Nephron (organoid): ENCODE measurements at regions not wholly inside any gene's neighbourhood (a gene's known extent, or its start where the extent isn't known, plus 50 kb on each side); places are given as distances from the start of the nearest gene placed in this dataset.

ENCODE experiments used
- H3K27ac Mint-ChIP-seq, 3 experiments: 2 replicates each; pipeline ENCODE4 v1.8.0; 2020; ENCODE audit warnings: mixed read lengths in 3 of 3, mild to moderate bottlenecking in 2 of 3, moderate library complexity in 1 of 3
- H3K27me3 Mint-ChIP-seq: 2 replicates; pipeline ENCODE4 v1.8.0; 2021; ENCODE audit warnings: low read depth, mild to moderate bottlenecking, moderate library complexity, mixed read lengths
- H3K36me3 Mint-ChIP-seq: 2 replicates; pipeline ENCODE4 v1.8.0; 2020; ENCODE audit warnings: low read depth, mixed read lengths
- H3K4me1 Mint-ChIP-seq: 2 replicates; pipeline ENCODE4 v1.8.0; 2020; ENCODE audit warnings: mixed read lengths
- H3K4me3 Mint-ChIP-seq, 3 experiments: 2 replicates each; pipeline ENCODE4 v1.8.0; 2020; ENCODE audit warnings: mild to moderate bottlenecking in 3 of 3, mixed read lengths in 3 of 3, moderate library complexity in 2 of 3
- H3K9me3 Mint-ChIP-seq: 2 replicates; pipeline ENCODE4 v1.8.0; 2020; ENCODE audit warnings: mixed read lengths
- CTCF ChIP-seq, 3 experiments: fragments of 200-600 bp; sonication (generic); IDR thresholded peaks; one replicate each; pipeline ENCODE4 v1.5.0; 2021; ENCODE audit warnings: antibody characterized with exemption in 3 of 3; ENCODE audit not compliant: unreplicated experiment in 3 of 3

GRCh38 chr4:117447925-117448324, 362.5 kb upstream of the TRAM1L1 start:
- no peak for TF ChIP-seq CTCF (IDR thresholded peaks at IDR 0.05; ENCODE audit: unreplicated experiment in 3 of 3)
- no peaks in the 10 kb centered on the region for H3K36me3 Mint-ChIP-seq
- H3K4me3 Mint-ChIP-seq = no peak overlapping the region
- H3K4me1 Mint-ChIP-seq = no peaks in the 10 kb centered on the region
- no peak overlapping the region for H3K27ac Mint-ChIP-seq
- no peaks in the 10 kb centered on the region for H3K27me3 Mint-ChIP-seq
- peaks cover 41% of the 10 kb centered on the region for H3K9me3 Mint-ChIP-seq

DNA sequence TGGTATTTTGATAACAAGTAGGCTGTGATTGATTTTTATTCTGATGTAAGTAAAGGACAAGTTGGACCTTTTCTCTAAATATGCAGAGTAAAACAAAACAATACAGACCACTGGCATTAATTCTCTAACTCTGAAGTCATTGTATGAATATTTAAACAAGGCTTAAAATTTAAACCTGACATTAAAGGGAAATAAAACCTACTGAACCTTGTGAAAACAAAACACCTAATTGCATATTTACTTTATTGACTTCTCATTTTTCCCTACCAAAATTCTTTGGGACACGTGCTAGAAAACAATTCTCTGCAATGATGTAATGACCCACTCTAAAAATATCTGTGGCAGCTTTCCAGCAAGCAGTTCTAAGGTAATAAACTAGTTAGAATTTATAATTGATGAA, 369.7 kb upstream of the TRAM1L1 start:
- no peak for TF ChIP-seq CTCF (IDR thresholded peaks at IDR 0.05; ENCODE audit: unreplicated experiment in 3 of 3)
- Mint-ChIP-seq H3K27me3 (no peaks in the 10 kb centered on the region), H3K9me3 (peaks cover 18% of the 10 kb centered on the region), H3K4me3 (no peak overlapping the region), H3K27ac (no peak overlapping the region), H3K4me1 (no peaks in the 10 kb centered on the region), H3K36me3 (no peaks in the 10 kb centered on the region)

DNA sequence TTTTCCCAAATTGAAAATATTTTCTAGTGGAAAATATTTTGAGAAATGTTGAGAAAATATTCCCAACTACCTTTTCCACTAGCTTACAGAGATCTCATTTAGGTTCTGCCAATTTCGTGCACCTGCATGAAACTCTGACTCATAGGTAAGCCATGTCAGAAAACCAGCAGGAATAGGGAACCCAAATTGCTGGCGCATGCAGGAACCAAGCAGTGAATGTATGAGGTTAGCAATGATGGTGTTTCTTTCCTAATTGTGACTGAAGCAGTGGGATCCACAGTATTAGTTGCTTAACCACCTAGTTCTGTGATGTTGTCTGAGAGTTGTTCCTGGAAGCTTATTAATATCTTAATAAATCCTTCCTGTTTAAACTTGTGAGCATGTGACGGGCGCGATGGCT, 381.0 kb upstream of the TRAM1L1 start:
- Mint-ChIP-seq H3K4me1 (no peaks in the 10 kb centered on the region), H3K4me3 (no peak overlapping the region), H3K9me3 (no peaks in the 10 kb centered on the region), H3K27ac (no peak overlapping the region), H3K27me3 (no peaks in the 10 kb centered on the region), H3K36me3 (no peaks in the 10 kb centered on the region)
- TF ChIP-seq CTCF (IDR thresholded peaks at IDR 0.05; ENCODE audit: unreplicated experiment in 3 of 3) = no peak

DNA sequence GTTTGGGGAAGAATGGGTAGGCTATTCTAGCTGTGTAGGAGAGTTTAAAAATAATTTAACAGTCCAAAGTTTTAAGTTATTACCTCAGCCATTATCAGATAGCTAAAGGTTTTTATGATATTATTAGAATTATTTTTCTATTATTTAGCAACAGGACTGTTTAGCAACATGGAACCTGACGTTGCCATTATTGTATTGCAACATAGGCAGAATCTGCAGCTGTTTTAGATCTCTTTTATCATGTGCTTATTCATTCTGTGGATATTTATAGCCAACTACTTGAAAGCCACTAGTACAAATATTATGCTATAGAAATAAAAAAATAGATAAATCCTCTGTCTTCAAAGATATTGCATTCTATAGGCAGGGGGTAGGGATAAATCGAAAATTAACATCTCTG, 382.0 kb upstream of the TRAM1L1 start:
- H3K9me3 Mint-ChIP-seq = no peaks in the 10 kb centered on the region
- H3K4me1 Mint-ChIP-seq = no peaks in the 10 kb centered on the region
- H3K36me3 Mint-ChIP-seq = no peaks in the 10 kb centered on the region
- H3K27me3 Mint-ChIP-seq = no peaks in the 10 kb centered on the region
- no peak overlapping the region for H3K4me3 Mint-ChIP-seq
- TF ChIP-seq CTCF (IDR thresholded peaks at IDR 0.05; ENCODE audit: unreplicated experiment in 3 of 3) = no peak
- H3K27ac Mint-ChIP-seq = no peak overlapping the region

DNA sequence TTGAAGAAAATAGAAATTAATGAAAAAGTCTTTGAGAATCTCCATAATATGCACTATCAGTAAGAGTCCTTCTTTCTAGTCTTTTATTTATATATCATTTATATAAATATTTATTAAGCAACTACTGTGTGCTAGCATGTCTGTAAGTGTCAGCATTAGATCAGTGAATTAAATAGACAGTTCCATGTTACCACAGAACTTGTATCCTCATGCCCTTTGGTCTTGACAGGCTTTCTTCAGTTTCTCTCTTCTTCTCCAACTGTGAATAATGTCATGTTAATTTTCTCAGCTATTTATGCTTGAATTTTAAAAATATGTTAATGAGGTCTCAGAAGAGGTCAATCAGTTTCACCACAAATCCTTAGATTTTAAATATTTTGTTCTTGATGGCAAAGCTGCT, 389.6 kb upstream of the TRAM1L1 start:
- H3K27me3 Mint-ChIP-seq = no peaks in the 10 kb centered on the region
- no peak for TF ChIP-seq CTCF (IDR thresholded peaks at IDR 0.05; ENCODE audit: unreplicated experiment in 3 of 3)
- no peaks in the 10 kb centered on the region for H3K36me3 Mint-ChIP-seq
- H3K27ac Mint-ChIP-seq = no peak overlapping the region
- H3K9me3 Mint-ChIP-seq = no peaks in the 10 kb centered on the region
- no peak overlapping the region for H3K4me3 Mint-ChIP-seq
- H3K4me1 Mint-ChIP-seq = no peaks in the 10 kb centered on the region

- H3K4me1 Mint-ChIP-seq = no peaks in the 10 kb centered on the region
These were observed 392.5 kb upstream of the TRAM1L1 start for GRCh38 chr4:117477925-117478324.

More at GRCh38 chr4:117477925-117478324, 392.5 kb upstream of the TRAM1L1 start:
- H3K36me3 Mint-ChIP-seq = no peaks in the 10 kb centered on the region
- no peak overlapping the region for H3K4me3 Mint-ChIP-seq
- no peak overlapping the region for H3K27ac Mint-ChIP-seq
- H3K27me3 Mint-ChIP-seq = no peaks in the 10 kb centered on the region
- H3K9me3 Mint-ChIP-seq = no peaks in the 10 kb centered on the region
- no peak for TF ChIP-seq CTCF (IDR thresholded peaks at IDR 0.05; ENCODE audit: unreplicated experiment in 3 of 3)
